HepG2 (cell line): ENCODE measurements at regions not wholly inside any gene's neighbourhood (a gene's known extent, or its start where the extent isn't known, plus 50 kb on each side); places are given as distances from the start of the nearest gene placed in this dataset.

Source experiments
- ATAC-seq: fragments of 200-7000 bp; cut with Tn5 transposase; 3 replicates; pipeline ENCODE4 v1.9.1; 2020; ENCODE audit warnings: mild to moderate bottlenecking, moderate library complexity
- BruUV-seq: library from RNA; stranded (reverse); fragments of 400-500 nt; replicated peaks from 2 replicates; lab custom pipeline; 2021; lab: Mats Ljungman, UMichigan
- CTCF ChIA-PET: fragments of 300-600 bp; formaldehyde crosslinking; extraction: SDS; loops from one replicate; lab custom pipeline; 2021; ENCODE audit warnings: low total read pairs, inconsistent platforms, low intra/inter-chr PET ratio; lab: Yijun Ruan, JAX
- POLR2A ChIA-PET: fragments of 350-600 bp; sonication (Branson Sonifier 250); formaldehyde crosslinking; loops from one replicate; lab custom pipeline; 2020; ENCODE audit warnings: antibody characterized with exemption, inconsistent platforms; lab: Yijun Ruan, JAX
- DNase-seq: peaks from one replicate; pipeline ENCODE4 v3.0.0-alpha.2; 2015; ENCODE audit warnings: low spot score
- FAIRE-seq: peaks from 3 replicates; lab custom pipeline; 2011; peaks lifted over from hg19 to GRCh38; lab: Jason Lieb, UNC
- H2AFZ ChIP-seq: one replicate; pipeline ENCODE4 v1.6.1; 2011; ENCODE audit warnings: low read length, inconsistent platforms
- H3K27ac ChIP-seq: fragments of 300-600 bp; 3 replicates; pipeline ENCODE4 v1.8.0; 2011; ENCODE audit warnings: mixed run types, mild to moderate bottlenecking, mixed read lengths, low read length, inconsistent platforms; ENCODE audit not compliant: insufficient read depth; ENCODE audit errors: extremely low read length
- H3K27me3 ChIP-seq, 2 experiments: fragments of 200-600 bp in 1 of 2; 2 replicates in 1 of 2; 3 replicates in 1 of 2; pipeline versions ENCODE4 v1.6.0 to v1.8.0; 2011; ENCODE audit warnings: low read length in 2 of 2, mild to moderate bottlenecking in 2 of 2, moderate library complexity in 2 of 2, inconsistent platforms in 1 of 2; ENCODE audit not compliant: insufficient read depth in 2 of 2, control insufficient read depth in 1 of 2
- H3K36me3 ChIP-seq, 2 experiments: fragments of 200-600 bp in 1 of 2; replicated peaks in 1 of 2; 2 replicates in 1 of 2; 3 replicates in 1 of 2; pipeline versions ENCODE4 v1.5.1 to v1.8.0; 2011; ENCODE audit warnings: low read length in 2 of 2, inconsistent platforms in 1 of 2; ENCODE audit not compliant: insufficient read depth in 2 of 2, control insufficient read depth in 1 of 2
- H3K4me1 ChIP-seq: 2 replicates; pipeline ENCODE4 v1.5.1; 2012; ENCODE audit warnings: low read length, inconsistent platforms; ENCODE audit not compliant: insufficient read depth
- H3K4me2 ChIP-seq: 2 replicates; pipeline ENCODE4 v1.6.0; 2011; ENCODE audit warnings: low read depth, low read length, inconsistent platforms
- H3K4me3 ChIP-seq, 3 experiments: fragments of 200-600 bp in 1 of 3; sonication (generic), shearing (Covaris generic) in 1 of 3; replicated peaks in 1 of 3; 2 replicates each; pipeline ENCODE4 v1.5.1; 2011 to 2016; ENCODE audit warnings: low read length in 3 of 3, inconsistent platforms in 2 of 3, low read depth in 2 of 3, mild to moderate bottlenecking in 2 of 3, control low read depth in 1 of 3, mixed read lengths in 1 of 3; ENCODE audit not compliant: insufficient read depth in 1 of 3
- H3K79me2 ChIP-seq: one replicate; pipeline ENCODE4 v1.6.1; 2011; ENCODE audit warnings: low read length, inconsistent platforms; ENCODE audit not compliant: insufficient read depth
- H3K9ac ChIP-seq: 2 replicates; pipeline ENCODE4 v1.6.0; 2011; ENCODE audit warnings: mild to moderate bottlenecking, low read depth, low read length, inconsistent platforms; ENCODE audit not compliant: insufficient read depth
- H3K9me3 ChIP-seq: 2 replicates; pipeline ENCODE4 v1.5.1; 2012; ENCODE audit warnings: mild to moderate bottlenecking, low read length
- H4K20me1 ChIP-seq: 2 replicates; pipeline ENCODE4 v1.6.0; 2011; ENCODE audit warnings: inconsistent platforms, mild to moderate bottlenecking, low read length, moderate library complexity; ENCODE audit not compliant: insufficient read depth
- CEBPB ChIP-seq: IDR thresholded peaks from 2 replicates; pipeline ENCODE4 v1.6.1; 2011; ENCODE audit warnings: low read depth, low read length, improper control_type of control experiment, borderline replicate concordance
- CENPT ChIP-seq: sonication (generic); formaldehyde crosslinking; IDR thresholded peaks from 2 replicates; pipeline ENCODE4 v1.8.0; 2022; ENCODE audit warnings: low read depth, mild to moderate bottlenecking, moderate library complexity, missing genetic modification reagents
- DBP ChIP-seq: sonication (generic); formaldehyde crosslinking; IDR thresholded peaks from 2 replicates; pipeline ENCODE4 v1.4.0; 2020; ENCODE audit warnings: missing genetic modification reagents; ENCODE audit errors: not compliant biosample characterization
- HNRNPL ChIP-seq: fragments of 200-400 bp; formaldehyde crosslinking; IDR thresholded peaks from 2 replicates; pipeline ENCODE4 v1.6.1; 2017; ENCODE audit warnings: mild to moderate bottlenecking, low read depth, low read length
- JDP2 ChIP-seq: sonication (generic); formaldehyde crosslinking; IDR thresholded peaks from 2 replicates; pipeline ENCODE4 v1.8.1; 2022; ENCODE audit warnings: missing genetic modification reagents, borderline replicate concordance
- JUNB ChIP-seq: sonication (generic); formaldehyde crosslinking; IDR thresholded peaks from 2 replicates; pipeline ENCODE4 v1.8.0; 2022; ENCODE audit warnings: missing genetic modification reagents, mild to moderate bottlenecking, borderline replicate concordance
- NFE2 ChIP-seq: sonication (generic); formaldehyde crosslinking; IDR thresholded peaks from 2 replicates; pipeline ENCODE4 v1.4.0; 2020; ENCODE audit warnings: missing genetic modification reagents
- NR2F6 ChIP-seq, 2 experiments: IDR thresholded peaks; 2 replicates each; pipeline ENCODE4 v1.6.1; 2016; ENCODE audit warnings: antibody characterized with exemption in 1 of 2, mild to moderate bottlenecking in 1 of 2
- PAX8 ChIP-seq: sonication (generic); formaldehyde crosslinking; IDR thresholded peaks from 2 replicates; pipeline ENCODE4 v1.8.0; 2022; ENCODE audit warnings: mild to moderate bottlenecking, missing genetic modification reagents, borderline replicate concordance
- RAD21 ChIP-seq: fragments of 450-650 bp; formaldehyde crosslinking; IDR thresholded peaks from 2 replicates; pipeline ENCODE4 v1.5.0; 2020; ENCODE audit warnings: mild to moderate bottlenecking
- SMC3 ChIP-seq: IDR thresholded peaks from 2 replicates; pipeline ENCODE4 v1.6.1; 2011; ENCODE audit warnings: low read length, improper control_type of control experiment
- SP5 ChIP-seq: IDR thresholded peaks from 2 replicates; pipeline ENCODE4 v1.6.1; 2016; ENCODE audit warnings: low read depth, borderline replicate concordance
- STAG1 ChIP-seq: sonication (generic); formaldehyde crosslinking; IDR thresholded peaks from 2 replicates; pipeline ENCODE4 v1.4.0; 2020; ENCODE audit warnings: missing genetic modification reagents
- TBP ChIP-seq: sonication (generic); formaldehyde crosslinking; IDR thresholded peaks from 2 replicates; pipeline ENCODE4 v1.5.0; 2020; ENCODE audit warnings: missing genetic modification reagents
- ZNF251 ChIP-seq: sonication (generic); formaldehyde crosslinking; IDR thresholded peaks from 2 replicates; pipeline ENCODE4 v1.9.0; 2021; ENCODE audit warnings: mild to moderate bottlenecking, missing genetic modification reagents
- ZNF580 ChIP-seq: IDR thresholded peaks from 2 replicates; pipeline ENCODE4 v1.6.1; 2016; ENCODE audit warnings: low read depth, borderline replicate concordance
- ZNF780A ChIP-seq: sonication (generic); formaldehyde crosslinking; IDR thresholded peaks from 2 replicates; pipeline ENCODE4 v1.8.0; 2022; ENCODE audit warnings: mild to moderate bottlenecking, missing genetic modification reagents, moderate library complexity
- ZSCAN20 ChIP-seq: sonication (generic); formaldehyde crosslinking; IDR thresholded peaks from 2 replicates; pipeline ENCODE4 v1.4.0; 2020; ENCODE audit warnings: missing genetic modification reagents, mild to moderate bottlenecking, borderline replicate concordance
- WGBS: methylation state at CpG from one replicate; pipeline ENCODE4 v1.1.6; 2017; ENCODE audit warnings: low lambda C conversion rate; 5-methylcytosine and 5-hydroxymethylcytosine counted together
- in situ Hi-C: cut with HindIII; loops from 2 replicates; pipeline ENCODE4 v1.10.0; 2017; ENCODE audit warnings: low pct_unique_long_range_greater_than_20kb; ENCODE audit not compliant: extremely low pct_ligation_motif_present
- intact Hi-C: fragments of 100-400 bp; cut with micrococcal nuclease; formaldehyde crosslinking; loops from one replicate; pipeline ENCODE4 v1.10.0; 2022; ENCODE audit not compliant: unreplicated experiment
- TF ChIP-seq, protein P1 (sequence below): sonication (generic); formaldehyde crosslinking; IDR thresholded peaks from 2 replicates; pipeline ENCODE4 v1.8.0; 2022; ENCODE audit warnings: mild to moderate bottlenecking, missing genetic modification reagents; ENCODE audit not compliant: insufficient replicate concordance
- TF ChIP-seq, protein P2 (sequence below): sonication (generic); formaldehyde crosslinking; IDR thresholded peaks from 2 replicates; pipeline ENCODE4 v1.5.0; 2020; ENCODE audit warnings: mild to moderate bottlenecking, missing genetic modification reagents

DNA sequence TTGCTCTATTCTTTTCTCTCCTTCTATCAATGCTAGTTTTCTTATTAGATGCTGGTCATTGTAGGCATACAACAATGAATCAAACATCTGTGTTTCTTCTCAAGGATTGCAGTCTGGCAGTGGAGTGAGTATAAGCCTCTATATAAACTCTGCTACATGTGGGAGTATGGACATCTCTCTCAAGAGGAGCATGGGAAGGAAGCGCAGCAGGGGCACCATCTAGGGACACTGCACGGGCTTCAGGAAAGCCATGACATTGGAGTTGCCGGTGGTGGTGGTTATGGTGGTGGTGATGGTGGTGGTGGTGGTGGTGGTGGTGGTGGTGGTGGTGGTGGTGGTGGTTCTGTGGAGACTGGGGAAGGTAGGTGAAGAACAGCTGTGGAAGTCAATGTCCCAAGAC lies 462.6 kb downstream of the RNF144A start:
- ChIA-PET POLR2A (no interaction called here), CTCF (interaction anchor here (0.6 to 2.1 kb wide), 2 partner anchors 176 to 261 kb away, joined by 3 to 14 read pairs; no protein-coding TSS in a partner anchor)
- Histone ChIP-seq H3K27ac (no peak overlapping the region), H3K4me2 (no peak overlapping the region), H3K9me3 (no peaks in the 10 kb centered on the region), H3K27me3 (peaks cover 0 to 3% of the 10 kb centered on the region in 2 experiments; a peak in 1 of 5 replicates), H3K36me3 (no peaks in the 10 kb centered on the region), H4K20me1 (no peaks in the 10 kb centered on the region), H2AFZ (no peak overlapping the region), H3K9ac (no peak overlapping the region), H3K4me3 (no peak overlapping the region), H3K4me1 (no peaks in the 10 kb centered on the region), H3K79me2 (no peaks in the 10 kb centered on the region)
- DNase-seq = peak; percentile 21
- in situ Hi-C loops = loop anchor here (10.0 kb wide), 1 partner anchor 175 kb away; no protein-coding TSS in a partner anchor
- no TSS peak for BruUV-seq
- intact Hi-C loops = loop anchor here (1.0 to 2.0 kb wide), 3 partner anchors 176 to 283 kb away; no protein-coding TSS in a partner anchor
- no peak for FAIRE-seq
- WGBS = 8% methylated on average over 3 of the region's 3 CpGs
- ATAC-seq = peak; percentile 87
- TF ChIP-seq, protein P1, sequence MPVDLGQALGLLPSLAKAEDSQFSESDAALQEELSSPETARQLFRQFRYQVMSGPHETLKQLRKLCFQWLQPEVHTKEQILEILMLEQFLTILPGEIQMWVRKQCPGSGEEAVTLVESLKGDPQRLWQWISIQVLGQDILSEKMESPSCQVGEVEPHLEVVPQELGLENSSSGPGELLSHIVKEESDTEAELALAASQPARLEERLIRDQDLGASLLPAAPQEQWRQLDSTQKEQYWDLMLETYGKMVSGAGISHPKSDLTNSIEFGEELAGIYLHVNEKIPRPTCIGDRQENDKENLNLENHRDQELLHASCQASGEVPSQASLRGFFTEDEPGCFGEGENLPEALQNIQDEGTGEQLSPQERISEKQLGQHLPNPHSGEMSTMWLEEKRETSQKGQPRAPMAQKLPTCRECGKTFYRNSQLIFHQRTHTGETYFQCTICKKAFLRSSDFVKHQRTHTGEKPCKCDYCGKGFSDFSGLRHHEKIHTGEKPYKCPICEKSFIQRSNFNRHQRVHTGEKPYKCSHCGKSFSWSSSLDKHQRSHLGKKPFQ (CRISPR knock-in tag) = no peak
- TF ChIP-seq TBP (CRISPR knock-in tag) (no peak), CENPT (CRISPR knock-in tag) (no peak), NR2F6 (IDR thresholded peaks at IDR 0.05) (no peak), NR2F6 (CRISPR knock-in tag; IDR thresholded peaks at IDR 0.05) (no peak), HNRNPL (no peak), ZNF251 (no peak), CEBPB (no peak), SP5 (no peak), ZSCAN20 (CRISPR knock-in tag) (no peak), STAG1 (CRISPR knock-in tag) (peak; percentile 63), PAX8 (CRISPR knock-in tag) (no peak), JUNB (CRISPR knock-in tag) (no peak), DBP (CRISPR knock-in tag) (no peak), NFE2 (CRISPR knock-in tag) (no peak), RAD21 (CRISPR knock-in tag) (0 out of 2 replicates have a peak, but pooled peaks have one; percentile 27), SMC3 (peak; percentile 47; the same call in 1 of the 2 replicates), ZNF580 (CRISPR knock-in tag) (no peak), ZNF780A (CRISPR knock-in tag) (0 out of 2 replicates have a peak, but pooled peaks have one; percentile 28), JDP2 (CRISPR knock-in tag) (no peak)
- TF ChIP-seq, protein P2, sequence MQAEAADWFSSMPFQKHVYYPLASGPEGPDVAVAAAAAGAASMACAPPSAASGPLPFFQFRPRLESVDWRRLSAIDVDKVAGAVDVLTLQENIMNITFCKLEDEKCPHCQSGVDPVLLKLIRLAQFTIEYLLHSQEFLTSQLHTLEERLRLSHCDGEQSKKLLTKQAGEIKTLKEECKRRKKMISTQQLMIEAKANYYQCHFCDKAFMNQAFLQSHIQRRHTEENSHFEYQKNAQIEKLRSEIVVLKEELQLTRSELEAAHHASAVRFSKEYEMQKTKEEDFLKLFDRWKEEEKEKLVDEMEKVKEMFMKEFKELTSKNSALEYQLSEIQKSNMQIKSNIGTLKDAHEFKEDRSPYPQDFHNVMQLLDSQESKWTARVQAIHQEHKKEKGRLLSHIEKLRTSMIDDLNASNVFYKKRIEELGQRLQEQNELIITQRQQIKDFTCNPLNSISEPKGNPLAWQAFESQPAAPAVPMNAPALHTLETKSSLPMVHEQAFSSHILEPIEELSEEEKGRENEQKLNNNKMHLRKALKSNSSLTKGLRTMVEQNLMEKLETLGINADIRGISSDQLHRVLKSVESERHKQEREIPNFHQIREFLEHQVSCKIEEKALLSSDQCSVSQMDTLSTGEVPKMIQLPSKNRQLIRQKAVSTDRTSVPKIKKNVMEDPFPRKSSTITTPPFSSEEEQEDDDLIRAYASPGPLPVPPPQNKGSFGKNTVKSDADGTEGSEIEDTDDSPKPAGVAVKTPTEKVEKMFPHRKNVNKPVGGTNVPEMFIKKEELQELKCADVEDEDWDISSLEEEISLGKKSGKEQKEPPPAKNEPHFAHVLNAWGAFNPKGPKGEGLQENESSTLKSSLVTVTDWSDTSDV (CRISPR knock-in tag) = no peak
